NCI-H146 treated with DMSO at 0.1 percent for 48 hours (cell line): ENCODE measurements at regions not wholly inside any gene's neighbourhood (a gene's known extent, or its start where the extent isn't known, plus 50 kb on each side); places are given as distances from the start of the nearest gene placed in this dataset.
"Not testable (repeated sequence)": the region's sequence is repeated elsewhere in the genome, so short reads cannot be mapped to it uniquely, and the experiment has no call there.

Experiments used
- DNase-seq: peaks from one replicate; lab custom pipeline; 2025; ENCODE audit not compliant: unreplicated experiment; lab: John Stamatoyannopoulos, UW

DNA sequence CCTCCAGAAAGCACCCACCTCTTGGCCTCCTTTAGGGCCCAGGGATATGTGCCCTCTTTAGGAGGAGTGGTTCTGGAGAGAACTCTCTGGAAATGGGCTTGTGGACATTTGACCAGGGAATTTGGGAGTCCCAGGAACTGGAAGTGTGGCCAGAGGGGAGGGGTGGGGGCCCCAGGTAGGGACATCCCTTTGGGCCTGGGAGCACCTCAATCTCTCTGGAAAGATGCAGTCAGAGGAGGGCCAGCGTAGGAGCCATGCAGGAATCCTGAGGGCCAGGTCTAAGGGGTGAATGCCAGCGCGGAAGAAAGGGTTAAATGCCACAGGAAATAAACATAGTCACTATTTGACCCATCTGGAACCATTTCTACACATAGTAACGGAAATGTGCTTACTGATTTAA lies 50.3 kb upstream of the ITGA11 start:
- DNase-seq, result no peak

DNA sequence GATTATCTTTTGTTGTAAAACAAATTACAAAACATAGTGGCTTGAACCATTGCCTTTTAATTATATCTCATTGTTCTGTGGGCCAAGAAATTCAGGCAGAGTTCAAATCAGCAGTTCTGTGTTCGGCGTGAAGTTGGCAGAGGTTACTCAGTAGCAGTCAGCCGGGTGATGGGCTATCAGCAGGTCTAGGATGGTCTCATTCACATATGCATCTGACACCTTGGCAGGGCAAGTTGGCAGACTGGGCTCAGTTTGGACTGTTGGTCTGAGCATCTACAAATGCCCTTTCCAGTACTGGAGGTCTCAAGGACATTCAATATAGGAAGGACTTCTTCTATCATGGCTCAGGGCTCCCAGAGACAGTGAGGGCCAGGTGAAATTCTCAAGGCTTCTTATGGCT lies 51.2 kb upstream of the ITGA11 start:
- no peak for DNase-seq

DNA sequence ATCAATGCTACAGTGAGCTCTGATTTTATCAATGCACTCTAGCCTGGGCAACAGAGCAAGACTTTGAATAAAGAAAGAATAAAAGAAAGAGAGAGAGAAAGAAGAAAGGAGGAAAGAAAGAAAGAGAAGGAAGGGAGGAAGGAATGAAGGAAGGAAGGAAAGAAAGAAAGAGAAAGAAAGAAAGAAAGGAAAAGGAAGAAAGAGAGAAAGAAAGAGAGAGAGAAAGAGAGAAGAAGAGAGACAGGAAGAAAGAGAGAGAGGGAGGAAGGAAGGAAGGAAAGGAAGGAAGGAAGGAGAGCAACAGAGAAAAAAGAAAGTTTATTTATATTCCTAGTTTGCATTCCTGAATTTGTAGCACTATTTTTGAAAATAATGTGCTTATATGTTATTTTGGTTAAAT lies 52.3 kb upstream of the ITGA11 start:
- no peak for DNase-seq

DNA sequence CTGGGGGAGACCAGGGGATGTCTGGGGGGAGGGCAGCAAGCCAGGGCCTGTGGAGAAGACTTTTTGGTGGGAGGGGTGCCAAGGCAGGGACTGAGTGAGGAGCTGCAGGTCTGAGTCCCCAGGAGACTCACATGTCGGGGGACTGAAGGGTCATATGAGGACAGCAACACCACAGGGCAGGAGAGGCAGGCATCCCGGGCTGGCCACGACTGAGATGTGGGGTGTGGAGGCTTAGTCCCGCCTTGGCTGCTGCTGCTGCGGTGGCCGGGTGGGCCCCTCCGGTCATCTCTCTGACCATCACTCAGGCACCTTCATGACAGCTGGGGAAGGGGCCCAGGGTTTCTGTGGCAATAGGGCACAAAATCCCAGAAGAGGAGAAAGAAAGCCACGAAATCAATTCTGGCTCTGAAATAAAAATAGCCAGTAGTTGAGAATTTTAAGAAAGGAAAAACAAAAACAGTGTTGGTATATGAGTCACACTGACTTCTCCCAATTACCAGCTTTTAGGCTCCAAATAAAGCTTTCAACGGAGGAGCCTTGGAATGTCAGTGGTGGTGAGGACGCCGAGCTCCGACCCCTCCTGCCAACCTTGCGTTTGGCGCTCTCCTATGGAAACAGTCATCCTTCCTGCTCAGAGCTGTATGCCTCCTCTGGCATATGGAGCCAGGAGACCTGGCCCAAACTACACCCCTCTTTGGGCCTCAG lies 52.9 kb upstream of the ITGA11 start:
- DNase-seq, result no peak

DNA sequence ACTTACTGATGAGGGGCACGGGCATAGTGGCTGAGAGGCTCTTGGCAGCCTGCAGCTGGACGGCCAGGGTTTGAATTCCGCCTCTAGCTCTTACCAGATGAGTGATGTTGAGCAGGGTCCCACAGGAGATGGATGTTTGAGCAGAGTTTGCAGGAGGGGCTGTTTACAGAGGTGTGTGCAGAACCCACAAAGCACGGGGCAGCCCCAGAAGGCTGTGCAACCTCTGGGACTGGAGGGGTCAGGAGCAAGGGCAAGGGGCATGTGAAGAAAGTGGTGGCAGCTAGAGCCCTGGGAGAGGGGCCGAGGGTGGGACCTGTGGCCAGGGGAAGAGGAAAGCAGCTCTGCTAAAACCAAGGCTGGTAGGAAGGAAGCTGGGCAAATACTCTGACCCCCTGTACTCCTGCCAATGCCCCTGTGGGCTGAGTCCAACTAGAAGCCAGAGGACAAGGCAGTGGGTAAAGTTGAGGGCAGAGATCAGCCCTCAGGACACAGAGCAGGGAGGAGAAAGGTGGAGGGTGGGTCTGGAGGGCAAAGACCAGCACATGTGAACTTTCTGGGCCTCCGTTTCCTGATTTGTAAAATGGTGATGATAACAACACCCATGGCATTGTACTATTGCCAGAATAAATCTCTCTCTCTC lies 53.9 kb upstream of the ITGA11 start:
- no peak for DNase-seq

DNA sequence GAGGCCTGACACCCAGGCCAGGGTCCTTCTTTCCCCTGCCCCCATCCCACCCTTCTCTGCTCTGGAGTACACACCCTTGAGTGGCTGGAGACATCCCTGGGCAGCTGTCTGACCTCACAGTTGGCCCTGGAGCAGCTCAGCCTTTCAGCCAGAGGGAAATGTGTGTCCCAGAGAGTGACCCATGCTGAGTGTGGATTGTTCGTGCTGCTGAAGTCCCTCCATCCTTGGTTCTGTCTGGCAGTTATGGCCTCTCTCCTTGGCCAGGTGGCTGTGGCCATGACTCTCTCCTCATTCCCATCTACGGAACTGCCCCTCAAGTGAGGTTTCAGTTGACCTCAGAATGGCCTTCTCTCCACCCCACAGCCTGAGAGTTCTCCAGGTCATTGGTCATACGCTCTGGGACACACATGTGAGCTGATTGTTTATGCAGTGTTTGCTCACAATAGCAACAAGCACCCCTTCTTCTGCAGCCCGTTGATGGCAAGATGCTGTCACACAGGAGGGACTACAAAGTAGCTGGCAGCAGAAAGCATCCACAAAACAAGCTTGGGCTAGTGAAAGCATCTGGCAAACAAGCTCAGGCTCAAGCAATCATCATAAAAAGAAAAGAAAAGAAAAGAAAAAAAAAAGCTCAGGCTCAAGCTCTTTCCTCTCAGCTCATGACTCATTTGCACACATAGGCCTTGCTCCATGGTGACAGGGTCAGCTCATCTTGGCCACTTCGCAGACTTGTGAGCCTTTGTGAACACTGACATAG lies 55.3 kb upstream of the ITGA11 start:
- no peak for DNase-seq

DNA sequence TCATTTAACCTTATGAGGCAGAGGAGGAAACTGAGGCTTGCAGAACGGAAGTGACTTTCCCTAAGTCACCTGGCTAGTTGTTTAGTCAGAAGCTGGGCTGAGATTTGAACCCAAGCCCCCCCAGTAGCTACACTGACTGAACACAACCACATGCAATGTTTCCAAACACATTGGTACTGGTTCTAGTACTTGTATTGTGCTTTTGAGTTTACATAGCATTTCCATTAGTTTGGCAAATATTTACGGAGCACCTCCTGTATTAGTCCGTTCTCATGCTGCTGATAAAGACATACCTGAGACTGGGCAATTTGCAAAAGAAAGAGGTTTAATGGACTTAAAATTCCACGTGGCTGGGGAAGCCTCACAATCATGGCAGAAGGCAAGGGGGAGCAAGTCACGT lies 56.3 kb upstream of the ITGA11 start:
- DNase-seq, result peak; percentile 30

DNA sequence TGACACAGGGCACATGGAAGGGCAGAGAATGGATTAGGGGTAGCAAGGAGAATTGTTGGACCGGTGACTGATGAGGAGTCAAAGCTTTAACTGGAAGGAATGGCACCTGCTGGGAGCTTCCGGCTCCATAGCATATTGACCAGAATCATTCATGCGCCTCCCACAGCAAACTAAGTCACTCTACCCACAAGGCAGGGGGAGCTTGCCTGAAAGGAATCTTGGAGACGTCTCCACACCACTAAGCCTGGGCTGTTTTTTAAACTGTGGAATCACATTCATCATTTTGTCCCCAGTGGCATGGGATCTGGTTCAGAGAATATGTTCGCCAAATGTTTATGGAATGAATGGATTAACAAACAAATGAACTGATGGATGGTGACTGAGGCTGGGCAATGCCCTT lies 57.0 kb upstream of the ITGA11 start:
- no peak for DNase-seq

DNA sequence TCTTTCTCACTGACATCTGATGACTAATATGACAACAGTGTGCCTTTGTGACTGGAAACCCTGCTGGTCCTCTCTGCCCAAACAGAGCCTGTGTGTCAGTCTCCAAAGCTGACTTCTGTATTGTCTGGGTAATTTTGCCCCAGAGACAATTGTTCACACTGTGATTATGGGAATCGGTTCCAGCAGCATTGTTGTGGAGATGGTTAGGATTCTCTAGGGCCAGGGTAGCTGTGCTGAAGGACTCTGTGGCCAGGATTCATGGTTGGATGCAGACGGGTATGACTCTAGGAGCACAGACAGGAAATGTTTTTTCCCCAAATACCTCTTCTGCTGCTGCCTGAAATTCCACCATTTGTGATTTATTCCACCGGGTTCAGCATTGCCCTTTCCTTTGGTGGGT lies 57.5 kb upstream of the ITGA11 start:
- DNase-seq, result no peak

DNA sequence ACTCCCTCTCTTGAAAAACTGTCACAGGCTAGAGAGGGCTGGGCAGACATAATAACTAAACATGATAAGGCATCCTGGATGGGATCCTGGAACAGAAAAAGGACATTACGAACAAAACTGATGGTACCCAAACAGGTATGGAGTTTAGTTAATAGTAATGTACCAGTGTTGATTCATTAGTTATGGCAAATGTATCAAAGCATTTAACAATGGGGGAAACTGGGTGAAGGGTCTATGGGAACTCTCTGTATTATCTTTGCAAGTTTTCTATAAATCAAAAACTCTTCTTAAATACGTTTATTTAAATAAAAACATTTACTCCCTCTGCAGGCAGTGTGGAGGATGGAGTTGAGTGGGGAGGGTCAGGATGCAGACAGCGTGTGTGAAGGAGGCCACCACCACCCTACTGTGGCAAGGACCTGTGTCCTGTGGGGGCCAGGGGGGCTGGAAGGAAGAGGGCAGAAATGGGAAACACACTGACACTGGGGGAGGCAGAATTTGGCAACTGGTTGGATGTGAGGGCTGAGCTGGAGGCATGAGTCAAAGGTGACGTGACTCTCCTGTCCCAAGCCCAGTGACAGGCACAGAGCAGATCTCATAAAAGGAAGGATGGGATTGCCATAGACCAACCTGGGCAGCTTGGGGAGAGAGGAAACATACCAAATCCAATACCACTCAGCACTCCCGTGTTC lies 59.6 kb upstream of the ITGA11 start:
- DNase-seq, result no peak

DNA sequence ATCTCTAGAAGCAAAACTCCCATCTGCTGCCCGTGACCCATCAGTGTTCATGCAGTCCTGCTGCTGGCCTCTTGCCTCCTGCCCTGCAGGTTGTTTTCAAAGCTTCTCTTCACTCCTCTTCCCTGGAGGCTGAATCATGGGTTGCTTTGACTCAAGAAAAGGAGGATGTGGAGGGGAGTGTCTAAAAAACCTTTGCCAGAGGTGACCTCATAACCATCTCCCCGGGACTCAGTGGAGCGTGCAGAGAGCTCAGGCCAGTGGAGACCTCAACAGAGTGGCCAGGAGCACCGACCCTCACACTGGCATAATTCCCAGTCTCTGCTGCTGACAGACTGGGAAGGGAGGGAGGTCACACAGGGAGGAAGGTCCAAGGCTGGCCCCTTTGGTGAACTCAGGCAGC lies 60.9 kb upstream of the ITGA11 start:
- DNase-seq, result no peak

DNA sequence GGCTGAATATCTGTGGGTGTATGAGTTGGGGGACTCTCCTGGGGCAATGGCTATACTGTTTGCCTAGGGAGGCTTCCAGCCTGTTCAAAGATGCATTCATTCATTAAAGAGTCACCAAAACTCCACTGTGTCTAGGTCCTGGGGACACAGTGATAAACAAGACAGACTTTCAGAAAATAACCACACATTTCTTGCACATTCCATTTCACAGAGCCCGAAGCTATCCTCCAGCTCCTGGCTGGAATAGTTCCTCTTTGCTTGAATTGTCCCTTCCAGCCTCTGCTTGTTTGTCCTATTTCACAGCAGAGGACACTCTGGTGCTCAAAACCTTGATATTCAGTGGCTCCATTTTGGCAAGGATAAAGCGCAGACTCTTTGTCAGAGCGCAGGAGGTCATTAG lies 61.7 kb upstream of the ITGA11 start:
- DNase-seq, result no peak

DNA sequence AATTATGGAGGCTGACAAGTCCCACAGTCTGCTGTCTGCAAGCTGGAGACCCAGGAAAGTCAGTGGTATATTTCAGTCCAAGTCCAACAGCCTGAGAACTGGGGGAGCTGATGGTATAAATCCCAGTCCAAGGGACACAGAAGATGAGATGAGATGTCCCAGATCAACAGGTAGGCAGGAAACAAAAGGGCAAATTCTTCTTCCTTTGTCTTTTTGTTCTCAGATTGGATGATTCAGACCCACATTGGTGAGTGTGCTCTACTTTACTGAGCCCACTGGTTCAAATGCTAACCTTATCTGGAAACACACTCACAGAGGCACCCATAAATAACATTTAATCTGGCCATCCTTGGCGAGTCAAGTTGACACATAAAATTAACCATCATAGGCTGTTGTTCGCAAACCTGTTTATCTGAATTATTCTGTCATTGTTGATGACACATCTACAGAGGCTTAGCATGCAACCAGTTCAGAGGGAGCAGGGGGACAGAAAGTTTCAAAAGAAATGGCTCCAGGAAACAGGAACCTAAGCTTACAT lies 62.7 kb upstream of the ITGA11 start:
- no peak for DNase-seq

DNA sequence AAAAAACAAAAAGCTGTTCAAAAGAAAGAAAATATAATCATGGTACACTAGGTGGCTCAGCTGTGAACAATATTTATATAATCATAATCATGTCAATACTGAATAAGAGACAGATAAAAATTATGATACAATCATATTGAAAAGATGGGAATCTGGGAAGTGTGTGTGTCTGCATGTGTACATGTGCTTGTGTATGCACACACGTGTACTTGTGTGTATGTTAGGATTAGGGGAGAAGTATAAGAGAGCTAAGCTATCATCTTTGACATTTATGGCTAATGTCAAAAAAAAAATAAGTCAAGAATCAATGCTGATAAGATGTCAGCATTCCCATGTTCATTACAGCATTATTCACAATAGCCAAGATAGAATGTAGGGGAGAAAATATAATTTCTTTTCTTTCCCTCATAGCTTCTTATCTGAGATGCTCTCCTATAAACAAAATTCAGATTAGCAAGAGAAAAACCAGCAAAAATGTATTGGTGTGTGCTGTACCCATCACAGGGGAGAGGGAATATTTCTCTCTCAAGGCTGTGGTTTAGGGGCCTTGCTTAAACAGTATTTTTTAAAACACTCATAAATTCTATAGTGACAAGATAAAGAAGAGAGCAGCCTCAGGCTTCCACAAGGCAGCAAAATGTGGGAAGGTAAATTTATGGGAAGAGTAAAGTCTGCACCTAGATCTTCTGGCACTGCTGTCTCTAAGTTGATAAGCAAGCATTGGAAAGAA lies 63.4 kb upstream of the ITGA11 start:
- no peak for DNase-seq

DNA sequence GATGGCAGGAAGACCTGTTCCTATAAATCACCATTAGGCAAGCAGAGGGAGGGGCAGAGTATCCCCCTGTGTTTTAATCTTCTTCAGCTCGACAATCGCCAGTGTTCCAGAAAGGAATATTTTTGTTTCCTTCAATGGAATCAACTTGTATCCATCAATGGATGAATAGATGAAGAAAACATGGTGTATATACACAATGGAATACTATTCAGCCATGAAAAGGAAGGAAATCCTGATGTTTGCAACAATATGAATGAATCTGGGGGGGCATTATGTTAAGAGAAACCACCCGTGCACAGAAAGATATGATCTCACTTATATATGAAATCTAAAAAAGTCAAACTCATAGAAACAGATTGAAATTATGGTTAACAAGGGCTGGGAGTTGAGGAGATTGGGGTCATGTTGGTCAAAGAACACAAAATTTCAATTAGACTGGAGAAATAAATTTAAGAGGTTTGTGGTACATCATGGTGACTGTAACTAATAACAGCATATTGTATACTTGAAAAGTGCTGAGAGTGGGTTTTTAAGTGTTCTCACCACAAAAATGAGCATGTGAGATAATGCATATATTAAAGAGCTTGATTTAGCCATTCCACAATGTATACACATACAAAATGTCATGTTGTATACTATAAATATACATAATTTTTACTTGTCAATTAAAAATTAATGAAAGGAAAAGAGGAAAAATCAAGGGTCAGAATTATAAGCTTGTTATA lies 64.2 kb upstream of the ITGA11 start:
- no peak for DNase-seq

DNA sequence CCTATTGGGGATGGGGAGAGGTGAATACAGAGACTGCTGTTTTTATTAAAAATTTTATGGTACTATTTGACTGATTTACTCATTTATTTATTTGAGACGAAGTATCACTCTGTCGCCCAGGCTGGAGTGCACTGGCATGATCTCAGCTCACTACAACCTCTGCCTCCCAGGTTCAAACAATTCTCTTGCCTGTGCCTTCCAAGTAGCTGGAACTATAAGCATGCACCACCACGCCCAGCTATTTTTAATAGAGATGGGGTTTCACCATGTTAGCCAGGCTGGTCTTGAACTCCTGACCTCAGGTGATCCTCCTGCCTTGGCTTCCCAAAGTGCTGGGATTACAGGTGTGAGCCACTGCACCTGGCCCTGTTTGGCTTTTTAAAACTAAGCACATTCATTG lies 64.8 kb upstream of the ITGA11 start:
- DNase-seq, result not testable (repeated sequence)

DNA sequence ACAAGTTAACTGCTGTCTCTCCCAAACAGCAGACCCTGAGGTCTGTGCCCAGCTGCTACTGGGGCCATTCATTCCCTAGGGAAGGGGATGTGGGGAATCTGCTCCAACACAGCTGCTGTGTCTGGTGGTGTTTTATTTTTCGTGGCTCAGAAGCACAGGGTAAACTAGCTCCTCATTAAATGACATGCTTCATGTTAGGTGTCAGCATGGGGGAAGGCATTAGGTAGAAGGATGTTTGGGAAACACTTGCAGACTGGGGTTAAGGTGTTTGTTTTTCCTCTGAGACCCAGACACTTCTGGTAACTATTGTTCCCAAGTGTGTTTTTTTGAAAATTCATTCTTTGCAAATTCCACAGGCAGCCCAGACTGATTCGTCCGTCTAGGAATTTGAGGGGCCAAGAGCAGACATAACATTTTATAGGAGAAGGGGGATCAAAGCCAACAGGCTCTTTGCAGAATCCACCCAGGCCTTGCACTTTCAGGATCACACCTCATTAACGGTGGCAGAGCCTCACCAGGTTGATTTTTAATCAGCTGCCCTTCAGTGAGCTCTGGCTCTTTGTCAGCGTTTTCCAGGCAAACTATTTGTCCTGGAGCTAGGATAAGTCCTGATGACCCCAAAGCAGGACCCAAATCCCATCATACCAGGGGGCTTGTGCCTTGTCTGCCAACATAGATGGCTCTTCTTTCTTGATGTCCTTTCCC lies 65.4 kb upstream of the ITGA11 start:
- no peak for DNase-seq

DNA sequence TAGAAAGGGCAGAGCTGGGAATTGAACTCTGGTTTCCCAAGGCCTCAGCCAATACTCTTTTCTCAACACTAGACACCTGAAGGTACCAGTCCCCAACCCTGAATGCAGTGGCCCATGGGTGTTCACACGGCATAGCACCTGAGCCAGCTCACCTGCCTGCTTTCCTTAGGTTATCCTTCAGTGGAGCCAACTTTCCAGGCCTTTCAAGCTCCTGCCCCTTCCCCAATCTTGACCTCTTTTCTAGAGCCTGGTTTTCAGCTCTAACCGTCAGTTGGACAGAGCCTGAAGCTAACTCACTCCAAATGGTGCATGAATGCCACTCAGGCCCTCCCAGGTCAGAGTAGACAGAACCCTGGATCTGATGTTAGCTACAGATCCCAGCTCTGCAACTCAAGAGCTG lies 66.1 kb upstream of the ITGA11 start:
- no peak for DNase-seq

DNA sequence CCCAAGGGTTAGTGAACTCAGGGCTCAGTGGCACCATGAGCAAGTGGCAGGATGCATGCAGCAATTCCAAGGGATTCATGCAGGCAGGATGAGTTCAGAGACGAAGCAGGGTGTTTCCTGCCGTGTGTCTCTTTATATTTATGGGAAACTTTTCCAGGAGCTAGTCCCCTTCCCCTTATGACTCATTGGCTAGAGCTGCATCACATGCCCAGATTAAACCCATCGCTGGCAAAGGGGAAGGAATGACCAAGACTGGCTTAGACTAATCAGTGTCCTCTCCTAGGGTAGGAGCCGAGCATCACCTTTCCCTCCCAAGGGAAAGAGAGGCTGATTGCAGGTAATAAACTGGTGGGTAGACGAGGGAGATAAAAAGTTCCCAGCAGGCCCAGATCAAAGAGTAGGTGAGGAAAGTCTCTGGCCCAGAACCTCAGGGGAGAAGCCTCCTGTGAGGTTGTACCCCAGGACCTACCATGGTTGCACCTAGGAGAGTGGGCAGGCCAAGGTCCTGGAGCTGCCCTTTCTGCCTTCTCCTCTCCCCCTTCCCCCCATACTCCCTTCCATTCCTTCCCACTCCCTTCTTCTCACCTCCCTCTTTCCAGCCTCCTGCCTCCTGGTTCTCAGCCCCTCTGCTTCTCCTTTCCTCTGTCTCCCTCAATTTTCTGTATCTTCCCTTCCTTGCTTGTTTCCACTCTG lies 67.8 kb upstream of the ITGA11 start:
- no peak for DNase-seq
